HG03354 (cell line): ENCODE measurements at regions not wholly inside any gene's neighbourhood (a gene's known extent, or its start where the extent isn't known, plus 50 kb on each side); places are given as distances from the start of the nearest gene placed in this dataset.
"Not testable (repeated sequence)": the region's sequence is repeated elsewhere in the genome, so short reads cannot be mapped to it uniquely, and the experiment has no call there.

ENCODE experiments used
- ATAC-seq: cut with Tn5 transposase; IDR thresholded peaks from one replicate; pipeline ENCODE4 v1.9.1; 2021; ENCODE audit warnings: mild to moderate bottlenecking; ENCODE audit not compliant: unreplicated experiment, poor library complexity, severe bottlenecking

DNA sequence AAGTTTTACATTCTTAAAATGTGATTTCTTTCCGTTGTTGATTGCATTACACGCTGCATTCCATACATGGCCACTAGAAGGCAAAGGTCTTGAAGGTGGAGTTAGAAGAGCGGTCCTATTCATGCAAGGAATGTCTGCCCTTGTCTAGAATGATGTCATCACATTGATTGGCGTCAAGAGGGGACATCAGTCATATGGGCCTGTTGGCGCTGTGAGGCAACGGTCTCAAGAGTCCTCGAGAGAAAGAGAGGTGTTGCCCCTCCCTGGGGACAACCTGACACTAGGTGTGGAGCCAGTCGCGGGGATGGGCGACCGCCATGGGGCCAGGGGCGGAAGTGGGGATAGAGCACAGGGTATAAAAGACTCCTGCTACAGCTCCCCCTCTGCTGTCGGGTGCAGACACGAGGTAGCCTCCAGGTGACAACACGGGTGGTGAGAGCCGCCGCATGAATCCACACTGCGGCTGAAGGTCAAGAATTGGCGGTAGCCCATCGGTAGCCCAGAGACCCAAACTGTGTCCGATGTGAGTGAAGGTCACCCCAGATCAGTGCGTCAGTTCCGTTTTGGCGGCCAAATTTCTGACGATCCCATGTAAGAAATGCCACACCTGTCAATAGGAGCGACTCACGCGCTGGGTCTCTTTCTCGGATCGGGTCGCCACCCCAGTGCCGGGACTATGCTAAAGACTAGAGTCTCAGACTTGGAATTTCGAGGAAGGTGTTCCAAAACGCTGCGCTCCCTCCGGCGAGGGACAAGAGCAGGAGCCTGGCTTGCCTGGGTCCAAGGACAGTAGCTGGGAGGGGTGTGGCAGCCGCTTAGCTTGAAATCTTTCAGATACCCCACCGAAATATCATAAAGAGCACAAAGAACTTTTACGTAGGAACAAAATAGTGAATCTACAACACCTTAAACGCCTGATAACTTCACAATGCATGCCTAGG lies 93.2 kb upstream of the ZNF184 start:
- ATAC-seq = no peak

DNA sequence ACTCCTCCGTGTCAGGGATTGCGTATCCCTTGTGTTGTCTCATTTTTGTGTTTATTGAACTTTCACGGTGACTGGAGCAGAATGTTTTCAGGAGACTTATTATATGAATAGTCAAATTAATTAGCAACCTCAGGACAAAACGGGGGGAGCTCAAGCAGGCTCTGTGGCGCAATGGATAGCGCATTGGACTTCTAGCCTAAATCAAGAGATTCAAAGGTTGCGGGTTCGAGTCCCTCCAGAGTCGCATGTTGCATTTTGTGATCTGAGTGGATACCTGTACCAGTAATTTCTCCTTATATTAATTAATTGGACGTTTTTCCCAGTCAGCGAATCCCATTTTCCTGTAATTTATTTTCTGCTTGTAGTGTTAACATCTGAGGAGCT lies 89.1 kb upstream of the ZNF184 start:
- no peak for ATAC-seq

DNA sequence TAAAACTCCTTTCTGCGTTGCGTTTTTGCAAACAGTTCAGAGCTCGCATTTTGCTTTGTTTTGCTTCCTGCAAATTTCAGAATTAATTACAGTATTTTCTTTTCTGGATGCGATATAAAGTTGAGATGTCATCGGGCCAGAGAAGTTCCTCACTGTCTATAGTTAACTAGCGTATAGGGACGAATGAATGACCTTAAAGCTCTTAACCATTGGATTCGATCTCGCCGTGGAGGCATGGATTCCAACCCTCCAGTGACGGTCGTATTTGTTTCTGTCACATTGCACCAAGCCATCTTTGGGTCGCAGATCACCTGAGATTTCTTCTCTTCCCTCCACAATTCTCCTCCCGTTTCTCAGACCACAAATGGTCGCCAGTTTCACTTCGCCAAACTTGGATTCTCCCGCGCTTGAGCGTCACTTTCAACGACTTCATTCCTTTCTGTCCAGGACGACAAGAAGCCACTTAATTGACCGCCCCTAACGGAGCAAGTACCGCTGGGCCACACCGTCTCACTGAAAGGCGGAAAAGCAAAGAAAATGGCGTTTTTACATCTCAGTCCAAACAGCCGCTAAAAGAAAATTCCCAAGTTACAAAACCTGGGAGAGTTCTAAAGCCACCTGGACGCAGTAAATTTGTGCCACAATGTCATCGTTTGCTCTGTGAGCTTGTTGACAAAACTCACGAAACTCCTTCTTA lies 85.3 kb upstream of the ZNF184 start:
- ATAC-seq = no peak

DNA sequence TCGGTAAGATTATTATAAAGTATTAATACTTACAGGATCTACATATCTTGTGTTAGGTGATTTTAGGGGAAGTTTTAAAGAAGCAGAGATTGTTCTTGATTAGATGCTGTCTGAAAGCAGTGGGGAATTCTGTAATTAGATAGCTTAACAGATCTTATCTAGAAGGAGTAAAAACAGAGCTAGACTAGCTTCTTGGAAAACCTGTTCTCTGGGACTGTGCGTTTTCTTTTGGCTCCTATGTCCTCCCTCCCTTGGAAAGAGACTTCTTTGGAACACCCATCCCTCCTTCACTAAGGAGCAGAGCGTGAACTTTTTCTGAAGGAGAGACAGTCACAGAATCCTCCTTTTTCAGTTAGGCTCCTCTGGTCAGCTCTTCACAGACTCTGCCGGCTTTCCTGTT lies 83.5 kb upstream of the ZNF184 start:
- no peak for ATAC-seq

DNA sequence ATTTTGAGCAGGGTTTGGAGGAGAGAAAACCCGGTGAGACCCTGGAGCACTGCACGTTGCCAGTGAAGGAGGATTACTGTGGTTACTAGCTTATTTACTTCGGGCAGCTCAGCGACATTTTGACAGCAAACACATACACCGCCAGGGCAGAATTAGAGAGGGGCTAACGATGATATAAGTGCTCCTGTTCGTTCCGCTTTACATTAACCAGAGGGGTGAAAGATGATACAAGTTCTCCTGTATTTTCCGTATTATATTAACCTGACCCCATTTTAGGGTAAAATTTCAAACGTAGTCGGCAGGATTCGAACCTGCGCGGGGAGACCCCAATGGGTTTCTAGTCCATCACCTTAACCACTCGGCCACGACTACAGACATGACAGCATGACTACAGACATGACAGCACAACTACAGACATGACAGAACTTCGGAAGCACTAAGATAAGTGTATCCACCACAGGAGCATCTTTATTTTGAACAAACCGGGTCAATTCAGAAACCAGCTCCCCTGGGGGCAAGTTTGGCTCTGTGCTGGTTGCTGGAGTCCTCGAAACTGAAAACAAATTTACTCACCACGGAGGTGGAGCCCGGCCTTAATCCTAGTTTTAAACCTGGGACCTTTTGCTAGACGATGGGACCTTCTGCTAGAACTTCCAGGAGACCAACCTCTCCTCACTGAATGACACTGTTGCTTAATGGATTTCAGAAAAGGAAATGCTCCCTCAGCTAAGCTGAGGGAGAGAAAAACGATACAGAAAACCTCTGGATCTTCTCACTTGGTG lies 80.4 kb upstream of the ZNF184 start:
- no peak for ATAC-seq

DNA sequence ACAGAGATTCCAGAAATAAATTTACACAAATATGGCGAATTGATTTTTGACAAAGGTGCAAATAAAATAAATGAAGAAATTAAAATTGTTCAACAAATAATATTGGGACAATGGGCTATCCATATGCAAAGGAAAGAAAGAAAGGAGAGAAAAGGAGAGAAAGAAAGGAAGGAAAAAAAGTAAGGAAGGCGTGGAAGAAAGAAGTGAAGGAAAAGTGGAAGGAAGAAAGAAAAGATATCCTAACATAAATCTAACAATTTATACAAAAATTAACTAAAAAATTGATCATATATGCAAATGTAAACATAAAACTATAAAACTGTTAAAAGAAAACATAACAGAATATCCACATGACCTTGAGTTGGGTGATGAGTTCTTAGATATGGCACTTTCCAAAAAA lies 78.7 kb upstream of the ZNF184 start:
- no peak for ATAC-seq

DNA sequence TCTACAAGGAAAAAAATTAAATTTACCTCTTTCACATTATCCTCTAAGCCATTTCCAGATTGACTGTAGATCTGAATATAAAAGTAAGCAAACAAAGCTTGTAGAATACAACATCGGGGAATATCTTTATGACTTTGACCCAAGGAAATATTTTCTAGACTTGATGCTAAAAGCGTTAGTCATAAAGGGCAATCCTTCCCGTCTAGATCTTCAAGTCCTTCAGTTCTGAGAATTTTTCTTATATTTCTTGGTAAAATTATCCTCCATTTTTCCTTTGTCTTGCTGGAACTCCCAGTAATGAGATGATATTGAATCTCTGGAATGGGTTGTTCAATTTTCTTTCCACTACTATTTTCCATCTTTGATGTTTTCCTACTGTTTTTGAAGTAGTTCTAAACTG lies 77.8 kb upstream of the ZNF184 start:
- ATAC-seq = no peak

DNA sequence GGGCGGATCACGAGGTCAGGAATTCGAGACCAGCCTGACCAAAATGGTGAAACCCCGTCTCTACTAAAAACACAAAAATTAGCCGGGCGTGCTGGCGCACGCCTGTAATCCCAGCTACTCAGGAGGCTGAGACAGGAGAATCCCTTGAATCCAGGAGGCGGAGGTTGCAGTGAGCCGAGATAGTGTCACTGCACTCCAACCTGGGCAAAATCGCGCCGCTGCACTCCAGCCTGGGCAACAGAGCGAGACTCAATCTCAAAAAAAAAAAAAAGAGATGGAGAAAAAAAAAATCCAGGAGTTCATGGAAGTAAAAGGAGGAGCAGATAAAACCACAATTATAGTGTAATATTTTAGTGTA lies 76.3 kb upstream of the ZNF184 start:
- ATAC-seq = not testable (repeated sequence)

DNA sequence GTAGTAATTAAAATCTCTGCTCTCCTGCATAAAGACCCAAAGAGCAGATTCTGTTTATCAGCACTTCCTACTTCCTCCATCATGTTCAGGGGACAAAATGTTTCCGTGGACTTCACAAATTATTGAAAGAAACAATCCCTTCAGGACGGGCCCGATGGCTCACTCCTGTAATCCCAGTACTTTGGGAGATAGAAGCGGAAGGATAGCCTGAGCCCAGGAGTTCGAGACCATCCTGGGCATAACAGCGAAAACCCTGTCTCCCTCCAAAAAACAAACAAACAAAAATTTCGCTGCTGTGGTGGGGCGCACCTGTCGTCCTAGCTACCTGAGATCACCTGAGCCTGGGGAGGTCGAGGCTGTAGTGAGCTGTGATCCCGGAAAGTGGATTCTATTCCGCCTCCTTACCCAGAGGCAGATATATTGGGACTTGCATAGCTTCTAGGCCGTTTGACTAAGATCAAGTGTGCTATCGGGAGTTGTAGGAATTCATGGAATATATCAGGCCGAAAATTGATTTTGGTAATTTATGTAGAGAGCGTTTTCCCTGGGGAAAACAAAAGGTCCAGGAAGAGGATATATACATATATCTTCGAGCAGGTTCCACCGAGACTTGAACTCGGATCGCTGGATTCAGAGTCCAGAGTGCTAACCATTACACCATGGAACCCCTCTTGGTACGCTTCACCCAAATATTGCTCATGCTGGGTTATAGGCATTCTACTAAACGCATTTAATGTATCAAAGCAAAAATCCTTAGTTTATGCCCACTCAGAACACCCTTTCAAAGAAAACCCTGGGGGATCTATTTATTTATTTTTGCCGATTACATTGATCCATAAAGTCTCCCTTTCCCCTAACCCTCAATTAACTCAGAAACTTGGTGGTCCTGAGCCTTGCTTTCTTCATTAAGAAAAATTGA lies 74.5 kb upstream of the ZNF184 start:
- peak; percentile 49 for ATAC-seq

DNA sequence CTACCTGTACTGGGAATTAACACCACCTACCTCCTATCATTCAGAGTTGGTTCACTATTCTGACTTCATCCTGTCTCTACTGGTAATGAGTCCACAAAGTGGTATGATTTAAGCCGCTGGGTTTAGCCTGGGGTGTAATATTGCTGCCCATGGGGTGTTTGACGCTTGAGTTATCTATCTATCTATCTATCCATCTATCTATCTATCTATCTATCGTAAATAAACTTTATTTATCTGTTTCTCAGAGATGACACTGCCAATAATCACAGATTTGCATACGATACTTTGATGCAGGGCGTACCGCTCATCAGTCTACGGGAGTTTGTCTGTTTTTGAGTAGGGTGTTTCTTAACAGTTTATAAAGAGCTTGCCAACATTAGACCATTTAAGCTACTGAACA lies 73.6 kb upstream of the ZNF184 start:
- ATAC-seq = no peak

DNA sequence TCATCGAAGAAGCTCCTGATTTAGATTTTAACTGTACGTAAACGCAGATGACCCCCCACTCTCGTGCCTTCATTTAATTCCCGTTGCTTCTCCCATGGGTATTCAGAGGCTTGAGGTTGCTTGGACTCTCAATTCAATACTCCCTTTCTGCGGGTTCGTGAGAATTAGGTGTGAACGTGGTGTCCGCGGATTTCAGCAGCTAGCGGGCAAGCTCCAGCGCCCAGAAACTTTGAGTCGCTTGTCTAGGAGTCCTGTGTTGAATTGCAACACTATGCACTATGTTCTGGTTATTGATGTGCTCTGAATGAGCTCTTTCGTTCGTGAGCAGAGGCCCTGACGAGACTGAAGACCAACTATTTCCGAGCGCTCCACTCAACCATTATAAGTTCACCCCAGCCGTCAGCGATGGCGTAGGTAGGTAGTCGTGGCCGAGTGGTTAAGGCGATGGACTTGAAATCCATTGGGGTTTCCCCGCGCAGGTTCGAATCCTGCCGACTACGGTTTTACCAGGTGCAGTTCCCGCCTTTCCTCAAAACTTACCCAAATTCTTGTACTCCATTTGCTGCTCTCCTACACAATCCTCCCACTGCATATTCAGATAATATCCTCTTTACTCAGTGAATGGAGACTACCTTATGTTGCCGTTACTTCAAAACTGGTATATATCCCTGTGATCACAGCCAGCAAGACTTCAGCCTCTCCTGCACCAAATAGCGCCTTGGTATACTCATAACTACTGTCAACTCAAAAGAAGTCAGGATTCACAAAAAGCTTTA lies 72.6 kb upstream of the ZNF184 start:
- ATAC-seq = no peak

DNA sequence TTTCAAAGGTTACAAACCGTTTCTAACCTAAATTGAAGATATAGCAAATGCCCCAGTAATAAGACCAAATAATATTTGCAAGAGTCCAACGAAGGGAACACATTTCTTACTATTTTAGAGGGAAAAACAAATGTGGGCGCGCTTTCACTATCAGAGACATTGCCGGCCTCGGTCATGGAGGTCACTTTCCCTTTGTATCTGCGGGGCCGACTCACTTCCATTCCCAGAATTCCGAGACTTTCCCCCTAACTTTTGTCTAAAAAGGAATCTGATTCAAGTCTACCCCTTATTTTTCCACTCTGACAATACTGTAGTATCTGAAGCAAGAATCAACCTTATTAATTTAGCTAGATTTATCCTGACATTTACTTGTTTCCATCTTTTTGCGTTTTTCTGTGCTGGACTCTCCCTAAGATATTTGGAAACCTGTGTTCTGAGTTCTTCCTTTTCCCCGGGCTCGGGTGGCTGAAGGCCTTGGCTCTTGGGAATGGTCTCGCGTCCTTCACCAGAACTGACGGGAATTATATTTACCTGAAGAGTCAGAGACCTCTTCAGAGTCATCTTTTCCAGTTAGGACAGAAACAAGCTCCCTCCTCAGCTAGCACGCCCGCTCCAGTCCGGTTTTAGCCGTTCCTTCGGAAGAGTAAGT lies 71.8 kb upstream of the ZNF184 start:
- no peak for ATAC-seq

DNA sequence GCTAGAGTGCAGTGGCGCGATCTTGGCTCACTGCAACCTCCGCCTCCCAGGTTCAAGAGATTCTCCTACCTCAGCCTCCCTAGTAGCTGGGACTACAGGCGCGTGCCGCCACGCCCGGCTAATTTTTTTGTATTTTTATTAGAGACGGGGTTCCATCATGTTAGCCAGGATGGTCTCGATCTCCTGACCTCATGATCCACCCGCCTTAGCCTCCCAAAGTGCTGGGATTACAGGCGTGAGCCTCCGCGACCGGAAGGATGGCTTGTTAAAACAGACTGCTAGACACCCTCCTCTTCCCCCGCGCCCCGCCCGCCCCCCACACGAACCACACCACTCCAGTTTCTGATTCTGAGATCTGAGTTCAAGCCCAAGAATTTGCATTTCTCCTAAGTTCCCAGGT lies 71.2 kb upstream of the ZNF184 start:
- ATAC-seq = not testable (repeated sequence)

DNA sequence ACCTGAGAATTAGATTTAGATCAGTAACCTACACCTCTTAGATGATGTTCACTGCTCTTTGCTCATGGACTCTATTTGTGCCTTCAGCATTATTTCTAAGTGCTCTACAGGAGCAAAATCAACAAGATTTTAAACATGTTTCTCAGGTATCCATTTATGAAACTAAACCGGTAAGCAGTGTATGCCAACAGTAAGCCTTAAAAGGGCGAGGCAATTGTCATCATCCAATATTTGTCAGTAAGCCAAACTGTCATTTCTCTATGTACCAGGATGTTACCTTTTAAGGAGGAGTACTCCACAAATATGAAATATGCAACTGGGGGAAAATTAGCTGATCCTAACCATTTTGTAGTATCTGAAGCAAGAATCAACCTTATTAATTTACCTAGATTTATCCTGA lies 69.6 kb upstream of the ZNF184 start:
- ATAC-seq = no peak

DNA sequence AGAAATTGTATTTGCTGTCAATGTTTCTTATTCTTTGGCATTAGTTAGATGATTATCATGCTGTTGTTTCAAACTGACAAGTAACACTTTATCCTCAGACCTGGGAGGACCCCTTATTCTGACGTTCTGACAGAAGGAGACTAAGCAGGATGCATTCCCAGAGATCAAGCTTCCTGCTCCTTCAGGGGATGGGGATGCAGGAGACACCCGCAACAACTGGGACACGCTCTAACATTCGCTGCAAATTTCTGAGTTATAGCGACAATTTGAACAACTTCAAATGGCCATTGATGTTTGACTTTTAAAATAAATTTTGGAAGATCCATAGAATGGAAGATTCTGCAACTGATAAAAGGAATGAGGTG lies 69.0 kb upstream of the ZNF184 start:
- no peak for ATAC-seq

DNA sequence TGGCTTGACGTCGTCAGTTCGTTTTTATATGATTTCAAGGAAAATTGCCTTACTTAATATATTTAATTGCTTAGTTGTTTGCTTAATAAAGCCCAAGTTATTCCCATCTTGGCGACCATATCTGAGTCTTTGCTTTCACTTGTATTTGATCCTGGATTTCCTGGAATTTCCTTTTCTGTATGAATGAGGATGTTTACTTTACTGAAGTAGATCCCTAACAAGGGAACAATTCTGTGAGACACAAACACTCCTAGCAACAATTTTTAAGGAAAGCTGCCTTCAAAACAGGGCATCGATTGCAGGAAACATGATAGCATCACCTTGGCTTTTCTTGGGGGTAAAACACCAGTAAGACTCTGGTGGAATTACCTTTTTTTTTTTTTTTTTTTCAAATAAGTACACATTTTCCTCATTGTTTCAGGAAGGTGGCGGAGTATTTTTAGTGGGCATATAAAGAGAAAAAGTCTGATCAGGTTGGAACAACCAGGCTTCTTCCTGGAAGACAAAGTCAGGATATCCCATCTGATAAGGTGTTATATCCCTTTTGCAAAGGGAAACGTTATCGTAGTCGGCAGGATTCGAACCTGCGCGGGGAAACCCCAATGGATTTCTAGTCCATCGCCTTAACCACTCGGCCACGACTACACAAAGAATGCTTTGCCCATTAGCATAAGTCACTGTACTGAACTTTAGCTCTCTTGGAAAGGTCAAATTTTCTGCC lies 68.5 kb upstream of the ZNF184 start:
- no peak for ATAC-seq

DNA sequence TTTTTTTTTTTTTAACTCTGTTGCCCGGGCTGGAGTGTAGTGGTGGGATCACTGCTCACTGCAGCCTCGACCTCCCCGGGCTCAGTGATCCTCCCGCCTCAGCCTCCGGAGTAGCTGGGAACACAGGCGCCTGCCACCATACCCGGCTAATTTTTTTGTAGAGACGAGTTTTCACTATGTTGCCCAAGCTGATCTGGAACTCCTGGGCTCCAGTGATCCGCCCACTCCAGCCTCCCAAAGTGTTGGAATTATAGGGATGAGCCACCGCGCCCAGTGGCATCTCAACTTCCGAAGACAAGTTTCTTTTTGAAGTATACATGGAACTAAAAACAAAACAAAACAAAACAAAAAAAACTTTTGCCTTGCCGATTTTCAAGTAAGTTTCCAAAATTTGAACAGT lies 66.6 kb upstream of the ZNF184 start:
- ATAC-seq = no peak
